ENCODE measurements at regions not wholly inside any gene's neighbourhood (a gene's known extent, or its start where the extent isn't known, plus 50 kb on each side); places are given as distances from the start of the nearest gene placed in this dataset.
"Not testable (repeated sequence)": the region's sequence is repeated elsewhere in the genome, so short reads cannot be mapped to it uniquely, and the experiment has no call there.

GRCh38 chr22:49697047-49697446, 130.6 kb downstream of the BRD1 start:
- no peak for DNase-seq (ENCODE audit: low spot score)

GRCh38 chr22:49694462-49695260, 133.0 kb downstream of the BRD1 start:
- DNase-seq (ENCODE audit: low spot score) = no peak

DNA sequence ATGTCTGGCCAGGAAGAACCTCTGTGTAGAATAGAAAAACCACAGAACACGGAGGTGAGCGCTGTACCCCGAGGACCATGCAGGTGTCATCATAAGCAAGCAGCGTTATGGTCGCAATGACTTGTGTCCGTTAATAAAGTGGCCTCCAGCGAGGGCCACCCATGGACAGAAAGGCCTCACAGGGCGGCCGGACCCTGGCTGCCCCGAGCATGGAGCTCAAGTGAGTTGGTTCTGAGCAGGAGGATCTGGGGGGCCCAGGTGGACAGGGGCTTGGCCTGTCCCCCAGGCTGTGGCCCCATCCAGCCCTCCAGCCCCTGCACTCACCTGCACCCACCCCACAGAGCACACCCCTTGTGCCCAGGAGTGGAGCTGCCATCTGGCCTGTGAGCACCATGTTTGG, 133.8 kb downstream of the BRD1 start:
- DNase-seq (ENCODE audit: low spot score) = no peak

DNA sequence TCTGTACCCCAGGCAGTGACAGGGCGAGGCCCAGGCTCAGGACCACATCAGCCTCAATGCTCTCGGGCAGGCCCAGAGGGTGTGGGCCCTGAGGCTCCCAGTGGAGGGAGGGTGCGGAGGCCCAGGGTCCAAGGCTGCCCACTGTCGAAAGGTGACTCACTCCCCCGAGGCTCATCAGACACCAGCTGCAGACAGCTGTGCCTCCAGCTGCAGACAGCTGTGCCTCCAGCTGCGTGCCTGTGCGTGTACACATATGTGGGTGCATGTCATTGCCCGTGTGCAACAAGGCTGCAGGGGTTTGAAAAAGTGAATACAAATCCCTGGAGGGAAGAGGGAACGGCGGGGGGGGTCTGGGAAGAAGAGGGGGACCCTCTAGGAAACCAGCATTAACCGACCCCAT, 134.3 kb downstream of the BRD1 start:
- no peak for DNase-seq (ENCODE audit: low spot score)

GRCh38 chr22:49692499-49693225, 135.0 kb downstream of the BRD1 start:
- DNase-seq (ENCODE audit: low spot score) = no peak

DNA sequence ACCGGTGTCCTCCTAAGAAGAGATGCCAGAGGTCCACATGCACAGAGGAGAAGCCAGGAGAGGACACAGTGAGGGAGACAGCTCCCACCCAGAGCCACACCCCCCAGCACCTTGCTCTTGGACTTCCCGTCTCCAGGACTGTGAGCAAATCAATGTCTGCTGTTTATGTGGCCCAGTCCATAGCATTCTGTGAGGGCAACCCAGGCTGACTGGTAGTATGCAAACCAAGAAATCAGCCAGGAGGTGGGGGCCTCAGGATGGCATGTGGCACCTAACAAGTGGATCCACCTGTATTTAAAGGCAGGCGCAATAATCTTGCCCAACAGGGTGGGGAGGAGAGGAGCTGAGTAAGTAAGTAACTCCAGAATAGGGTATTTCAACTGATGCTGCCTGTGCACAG, 136.4 kb downstream of the BRD1 start:
- no peak for DNase-seq (ENCODE audit: low spot score)

DNA sequence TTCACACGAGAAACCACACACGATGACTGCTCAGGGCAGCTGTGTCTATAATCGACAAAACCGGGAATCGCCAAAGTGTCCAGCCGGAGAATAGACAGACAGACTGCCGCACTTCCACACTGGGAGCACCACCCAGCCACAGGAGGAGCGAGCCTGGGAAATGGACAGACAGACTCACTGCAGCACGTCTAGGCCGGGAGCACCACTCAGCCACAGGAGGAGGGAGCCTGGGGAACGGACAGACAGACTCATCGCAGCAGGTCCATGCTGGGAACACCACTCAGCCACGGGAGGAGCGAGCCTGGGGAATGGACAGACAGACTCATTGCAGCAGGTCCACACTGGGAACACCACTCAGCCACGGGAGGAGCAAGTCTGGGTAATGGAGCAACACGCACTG, 137.2 kb downstream of the BRD1 start:
- no peak for DNase-seq (ENCODE audit: low spot score)

- no peak for DNase-seq (ENCODE audit: low spot score)
Measured at GRCh38 chr22:49689858-49690257, 137.8 kb downstream of the BRD1 start.

DNA sequence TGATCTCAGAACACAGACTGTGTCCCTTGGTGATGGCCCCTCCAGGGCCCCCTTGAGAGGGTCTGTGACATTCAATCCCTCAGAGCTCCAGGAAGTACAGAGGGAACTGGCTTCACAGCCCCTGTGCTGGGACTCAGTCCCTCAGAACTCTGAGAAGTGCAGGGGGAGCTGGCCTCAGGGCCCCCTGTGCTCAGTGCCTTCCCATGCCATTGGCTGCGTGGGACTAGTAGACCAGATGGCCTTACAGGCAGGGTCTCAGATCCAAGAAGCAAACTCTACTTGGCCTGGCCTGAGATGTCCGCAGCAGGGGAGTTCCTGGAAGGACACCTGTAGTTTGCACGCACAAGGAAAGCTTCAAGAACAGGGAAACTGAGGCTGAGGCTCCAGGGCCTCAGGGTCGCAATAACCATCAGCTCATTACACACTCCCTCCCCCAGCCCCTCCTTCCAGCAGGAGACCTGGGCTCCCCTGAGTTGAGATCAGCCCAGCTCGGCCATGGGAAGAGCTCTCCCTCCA, 138.4 kb downstream of the BRD1 start:
- no peak for DNase-seq (ENCODE audit: low spot score)

DNA sequence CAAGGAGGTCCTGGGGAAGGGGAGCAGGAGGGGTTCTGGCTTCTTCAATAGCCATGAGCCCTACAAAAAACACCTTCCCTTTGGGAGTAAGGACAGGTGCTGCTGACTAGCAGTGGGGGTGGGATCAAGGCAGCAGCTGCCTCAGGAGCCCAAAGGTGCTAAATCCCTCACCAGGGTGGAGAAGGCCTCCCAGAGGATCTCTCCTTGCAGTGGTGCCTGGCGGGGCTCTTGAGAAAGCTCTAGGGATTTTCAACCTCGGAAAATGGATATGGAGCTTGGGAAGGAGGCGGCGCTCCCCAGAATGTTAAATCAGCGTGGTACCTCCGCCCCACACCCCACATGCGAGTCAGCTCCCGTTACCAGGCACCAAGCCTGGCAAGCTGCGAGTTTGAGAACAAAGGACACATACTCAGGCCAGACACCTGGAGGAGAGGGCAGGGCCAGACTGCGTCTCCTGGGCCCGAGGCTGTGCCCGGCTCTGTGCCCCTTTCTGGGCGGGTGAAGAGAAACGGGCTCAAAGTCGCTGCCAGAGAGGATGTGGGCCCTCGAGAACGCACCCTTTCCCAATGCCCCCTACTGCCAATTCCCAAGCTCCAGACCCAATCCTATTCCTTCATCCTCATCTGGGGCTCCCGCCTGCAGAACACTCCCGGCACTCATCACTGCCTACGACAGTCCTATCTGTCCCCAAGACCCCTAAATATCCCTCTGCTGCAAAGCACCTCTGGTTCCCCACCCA, 139.0 kb downstream of the BRD1 start:
- no peak for DNase-seq (ENCODE audit: low spot score)

GRCh38 chr22:49687786-49688515, 139.7 kb downstream of the BRD1 start:
- no peak for DNase-seq (ENCODE audit: low spot score)

DNA sequence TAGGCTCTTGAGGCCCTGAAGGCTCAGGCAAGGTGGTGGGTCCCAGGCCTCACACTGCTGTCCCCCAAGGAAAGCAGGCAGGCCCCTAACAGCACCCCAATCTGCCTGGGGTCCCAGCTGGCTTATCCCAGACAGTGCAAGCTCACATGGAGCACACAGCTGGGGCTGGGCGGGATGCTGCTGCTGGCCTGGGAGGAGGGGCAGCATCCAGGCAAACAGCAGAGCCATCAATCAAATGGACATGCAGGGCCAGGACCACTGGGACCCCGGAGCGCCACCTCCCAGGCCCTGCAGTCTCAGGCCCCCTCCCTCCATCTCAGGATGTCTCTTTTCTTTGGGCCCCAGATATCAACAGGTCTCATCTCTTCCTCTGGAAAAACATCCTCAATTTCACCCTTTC, 140.3 kb downstream of the BRD1 start:
- DNase-seq (ENCODE audit: low spot score) = no peak

DNA sequence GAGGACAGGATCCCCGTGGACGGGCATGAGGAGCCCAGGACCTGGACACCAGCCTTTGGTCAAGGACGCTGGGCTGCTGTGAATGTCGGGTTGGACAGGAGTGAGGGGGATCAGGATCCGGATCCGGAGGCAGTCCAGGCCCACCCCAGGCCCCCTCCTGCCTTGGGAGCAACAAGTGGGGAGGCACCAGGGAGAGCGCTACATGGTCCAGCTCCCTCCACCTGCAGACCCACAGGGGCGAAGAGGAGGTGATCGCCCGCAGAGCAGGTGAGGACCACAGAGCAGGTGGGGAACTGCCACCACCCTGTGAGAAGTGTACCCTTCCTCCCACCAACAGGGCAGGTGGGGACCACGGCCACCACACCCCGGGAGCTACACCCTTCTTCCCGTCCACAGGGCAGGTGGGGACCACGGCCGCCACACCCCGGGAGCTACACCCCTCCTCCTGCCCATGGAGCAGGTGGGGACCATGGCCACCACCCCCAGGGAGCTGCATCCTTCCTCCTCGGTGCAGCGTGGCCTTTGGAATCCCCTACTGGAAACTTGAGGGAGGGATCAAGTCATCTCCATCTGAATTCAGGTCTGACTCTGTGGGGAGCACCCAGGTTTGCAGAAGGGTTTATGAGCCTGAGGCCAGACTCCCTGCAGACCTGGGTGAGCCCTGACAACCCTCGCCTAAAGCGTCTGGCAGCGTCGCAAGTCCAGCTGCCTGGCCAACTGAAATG, 141.0 kb downstream of the BRD1 start:
- no peak for DNase-seq (ENCODE audit: low spot score)

GRCh38 chr22:49685686-49686085, 142.0 kb downstream of the BRD1 start:
- no peak for DNase-seq (ENCODE audit: low spot score)

DNA sequence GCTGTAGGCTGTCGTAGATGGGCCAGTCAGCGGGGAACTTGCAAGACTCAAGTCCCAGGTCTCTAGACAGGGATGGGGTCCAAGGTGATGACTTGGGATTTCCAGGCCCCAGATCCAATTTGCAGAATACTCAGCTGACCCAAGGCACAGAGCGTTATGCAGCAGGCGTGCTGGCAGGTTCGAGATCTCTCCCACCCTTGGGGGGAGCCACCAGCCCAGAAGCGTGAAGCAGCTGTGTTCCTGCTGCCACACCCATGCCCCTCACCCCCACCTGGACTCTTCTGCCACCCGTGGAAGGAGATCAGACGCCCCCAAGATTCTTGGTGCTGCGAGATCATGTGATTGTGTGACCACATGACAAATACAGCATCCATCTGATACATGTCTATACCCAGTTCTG, 142.6 kb downstream of the BRD1 start:
- no peak for DNase-seq (ENCODE audit: low spot score)

DNA sequence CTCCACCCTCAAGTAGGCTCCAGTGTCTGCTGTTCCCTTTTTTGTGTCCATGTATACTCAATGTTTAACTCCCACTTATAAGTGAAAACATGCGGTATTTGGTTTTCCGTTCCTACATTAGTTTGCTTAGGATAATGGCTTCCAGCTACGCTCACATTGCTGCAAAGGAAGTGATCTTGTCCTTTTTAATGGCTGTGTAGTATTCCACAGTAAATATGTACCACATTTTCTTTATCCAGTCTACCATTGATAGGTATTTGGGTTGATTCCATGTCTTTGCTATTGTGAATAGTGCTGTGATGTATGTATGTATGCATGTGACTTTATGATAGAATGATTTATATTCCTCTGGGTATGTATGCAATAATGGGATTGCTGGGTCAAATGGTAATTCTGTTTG, 144.6 kb downstream of the BRD1 start:
- DNase-seq (ENCODE audit: low spot score) = no peak

GRCh38 chr22:49680819-49681218, 146.9 kb downstream of the BRD1 start:
- DNase-seq (ENCODE audit: low spot score) = not testable (repeated sequence)

GRCh38 chr22:49678842-49679170, 148.9 kb downstream of the BRD1 start:
- DNase-seq (ENCODE audit: low spot score) = no peak

- DNase-seq (ENCODE audit: low spot score) = no peak
Measured at GRCh38 chr22:49678137-49678841, 149.4 kb downstream of the BRD1 start.

DNA sequence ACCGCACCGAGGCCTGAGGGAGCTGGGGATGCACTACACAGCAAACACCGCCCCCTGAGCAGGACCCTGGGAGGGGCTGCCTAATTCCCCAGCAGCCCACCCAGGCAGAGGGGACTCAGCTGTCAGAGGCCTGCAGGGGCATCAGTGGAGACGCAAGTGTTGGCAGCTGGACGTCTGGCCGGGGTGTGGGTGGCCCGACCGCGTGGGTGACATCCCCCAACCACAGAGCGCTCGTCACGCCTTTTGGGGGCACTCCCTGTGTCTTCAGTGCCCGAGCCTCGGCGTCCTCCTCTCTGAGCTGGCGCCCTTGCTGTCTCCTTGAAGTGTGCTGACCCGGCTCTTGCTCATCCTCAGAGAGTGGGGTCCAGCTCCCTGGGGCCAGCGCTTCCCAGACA, 150.2 kb downstream of the BRD1 start:
- DNase-seq (ENCODE audit: low spot score) = no peak

Data from AG08396 (cell line).